GM10248 (cell line): ENCODE measurements at regions not wholly inside any gene's neighbourhood (a gene's known extent, or its start where the extent isn't known, plus 50 kb on each side); places are given as distances from the start of the nearest gene placed in this dataset.
A peak's percentile ranks its signal among the peaks of the same experiment; 100 is the strongest.

Experiments
- CTCF ChIA-PET: fragments of 300-600 bp; sonication (Branson Sonifier 250); formaldehyde crosslinking; extraction: SDS; loops from one replicate; lab custom pipeline; 2021; ENCODE audit warnings: antibody characterized with exemption; lab: Yijun Ruan, JAX
- POLR2A ChIA-PET: fragments of 350-650 bp; sonication (Branson Sonifier 250); formaldehyde crosslinking; extraction: SDS; loops from one replicate; lab custom pipeline; 2020; ENCODE audit warnings: antibody characterized with exemption; lab: Yijun Ruan, JAX
- DNase-seq: peaks from one replicate; pipeline ENCODE4 v3.0.0; 2012; ENCODE audit errors: extremely low spot score
- TF ChIP-seq, protein P1 (sequence below): IDR thresholded peaks from 2 replicates; pipeline ENCODE4 v1.5.1; 2012; ENCODE audit warnings: mild to moderate bottlenecking, low read depth; ENCODE audit errors: extremely low read depth, missing control alignments, control extremely low read depth

DNA sequence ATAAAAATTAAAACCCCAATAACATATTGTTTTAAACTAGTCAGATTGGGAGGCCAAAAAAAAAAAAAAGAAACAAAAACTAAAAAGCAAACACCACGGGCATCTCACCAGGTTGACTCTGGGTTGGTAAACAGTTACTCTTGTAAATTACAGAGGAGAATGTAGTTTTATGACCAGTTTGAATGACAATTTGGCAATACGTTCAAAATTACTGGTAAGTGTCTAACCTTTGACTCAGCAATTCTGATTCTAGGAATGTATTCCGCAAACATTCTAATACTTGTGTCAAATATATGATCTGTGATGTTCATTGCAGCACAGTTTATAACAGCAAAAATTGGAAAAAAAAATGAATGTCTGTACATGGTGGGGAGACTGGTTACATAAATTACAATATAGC is 1376.0 kb downstream of the TBC1D22A start:
- TF ChIP-seq, protein P1, sequence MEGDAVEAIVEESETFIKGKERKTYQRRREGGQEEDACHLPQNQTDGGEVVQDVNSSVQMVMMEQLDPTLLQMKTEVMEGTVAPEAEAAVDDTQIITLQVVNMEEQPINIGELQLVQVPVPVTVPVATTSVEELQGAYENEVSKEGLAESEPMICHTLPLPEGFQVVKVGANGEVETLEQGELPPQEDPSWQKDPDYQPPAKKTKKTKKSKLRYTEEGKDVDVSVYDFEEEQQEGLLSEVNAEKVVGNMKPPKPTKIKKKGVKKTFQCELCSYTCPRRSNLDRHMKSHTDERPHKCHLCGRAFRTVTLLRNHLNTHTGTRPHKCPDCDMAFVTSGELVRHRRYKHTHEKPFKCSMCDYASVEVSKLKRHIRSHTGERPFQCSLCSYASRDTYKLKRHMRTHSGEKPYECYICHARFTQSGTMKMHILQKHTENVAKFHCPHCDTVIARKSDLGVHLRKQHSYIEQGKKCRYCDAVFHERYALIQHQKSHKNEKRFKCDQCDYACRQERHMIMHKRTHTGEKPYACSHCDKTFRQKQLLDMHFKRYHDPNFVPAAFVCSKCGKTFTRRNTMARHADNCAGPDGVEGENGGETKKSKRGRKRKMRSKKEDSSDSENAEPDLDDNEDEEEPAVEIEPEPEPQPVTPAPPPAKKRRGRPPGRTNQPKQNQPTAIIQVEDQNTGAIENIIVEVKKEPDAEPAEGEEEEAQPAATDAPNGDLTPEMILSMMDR, result no peak
- CTCF ChIA-PET, result no interaction called here
- no peak for DNase-seq
- POLR2A ChIA-PET, result no interaction called here

DNA sequence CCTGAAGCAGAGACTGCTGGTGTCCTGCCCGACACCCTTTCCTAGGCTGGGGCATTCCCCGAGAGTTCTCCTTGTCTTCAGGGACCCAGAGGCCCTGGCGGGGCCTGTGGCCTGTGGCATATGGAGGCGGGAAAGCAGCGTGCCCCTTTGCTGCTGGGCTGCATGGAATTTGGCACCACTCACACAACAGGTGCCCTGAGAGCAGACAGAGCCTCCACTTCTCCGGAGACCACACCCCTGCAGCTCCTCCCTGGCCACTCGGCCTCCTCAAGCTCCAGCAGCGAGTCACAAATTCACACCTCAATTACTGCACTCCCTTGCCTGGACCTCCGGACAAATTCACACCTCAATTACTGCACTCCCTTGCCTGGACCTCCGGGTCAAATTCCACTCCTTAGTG is 1375.2 kb downstream of the TBC1D22A start:
- POLR2A ChIA-PET, result no interaction called here
- CTCF ChIA-PET, result no interaction called here
- no peak for DNase-seq
- TF ChIP-seq, protein P1, result no peak

DNA sequence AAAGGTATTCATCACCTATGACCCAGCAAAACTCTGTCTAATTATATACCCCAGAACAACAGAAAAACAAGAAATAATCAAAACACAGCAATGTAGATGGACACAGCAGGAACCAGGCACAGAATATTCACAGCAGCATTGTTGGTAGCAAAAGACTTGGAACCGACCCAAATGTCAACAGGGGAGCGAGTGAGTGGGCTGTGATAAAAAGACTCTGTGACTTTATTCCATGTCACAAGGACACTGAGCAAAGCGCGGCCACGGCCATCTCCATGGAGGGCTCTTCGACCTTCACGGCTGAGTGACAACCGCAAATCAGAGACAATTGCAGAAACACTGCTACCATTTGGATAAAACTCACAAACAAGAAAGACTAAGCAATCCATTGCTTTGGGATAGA is 1373.1 kb downstream of the TBC1D22A start:
- ChIA-PET CTCF (no interaction called here), POLR2A (no interaction called here)
- DNase-seq, result no peak
- TF ChIP-seq, protein P1, result no peak

DNA sequence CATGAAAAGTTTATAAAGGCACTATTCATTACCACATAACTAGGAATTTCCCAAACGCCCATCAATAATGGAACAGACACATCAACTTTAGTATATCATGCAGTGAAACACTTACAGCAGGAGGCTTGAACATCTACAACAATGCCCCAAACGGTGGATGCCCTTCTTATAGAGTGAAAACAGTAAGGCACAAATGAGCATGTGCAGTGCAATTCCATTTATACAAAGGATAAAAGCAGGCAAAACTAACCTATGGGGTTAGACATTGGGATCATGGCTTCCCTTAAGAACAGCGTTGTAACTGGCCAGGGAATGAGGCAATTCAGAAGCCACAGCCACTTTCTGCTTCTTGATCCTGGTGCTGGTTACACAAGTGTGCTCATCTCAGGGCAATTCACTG is 1363.0 kb downstream of the TBC1D22A start:
- ChIA-PET POLR2A (no interaction called here), CTCF (no interaction called here)
- TF ChIP-seq, protein P1, result no peak
- no peak for DNase-seq

DNA sequence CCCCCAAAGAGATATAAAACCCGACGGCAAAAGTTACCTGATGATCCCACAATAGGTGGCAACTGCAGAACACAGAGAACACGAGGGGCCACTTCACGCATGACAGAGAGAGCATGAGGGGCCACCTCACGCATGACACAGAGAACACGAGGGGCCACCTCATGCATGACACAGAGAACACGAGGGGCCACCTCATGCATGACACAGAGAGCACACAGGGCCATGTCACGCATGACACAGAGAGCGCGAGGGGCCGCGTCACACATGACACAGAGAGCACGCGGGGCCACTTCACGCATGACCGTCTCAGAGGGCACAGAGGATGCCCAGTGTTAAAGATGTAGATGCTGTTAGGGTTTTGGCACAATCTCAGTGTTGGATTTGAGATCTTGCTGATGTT is 1359.5 kb downstream of the TBC1D22A start:
- TF ChIP-seq, protein P1, result no peak
- DNase-seq, result no peak
- POLR2A ChIA-PET, result no interaction called here
- CTCF ChIA-PET, result no interaction called here

DNA sequence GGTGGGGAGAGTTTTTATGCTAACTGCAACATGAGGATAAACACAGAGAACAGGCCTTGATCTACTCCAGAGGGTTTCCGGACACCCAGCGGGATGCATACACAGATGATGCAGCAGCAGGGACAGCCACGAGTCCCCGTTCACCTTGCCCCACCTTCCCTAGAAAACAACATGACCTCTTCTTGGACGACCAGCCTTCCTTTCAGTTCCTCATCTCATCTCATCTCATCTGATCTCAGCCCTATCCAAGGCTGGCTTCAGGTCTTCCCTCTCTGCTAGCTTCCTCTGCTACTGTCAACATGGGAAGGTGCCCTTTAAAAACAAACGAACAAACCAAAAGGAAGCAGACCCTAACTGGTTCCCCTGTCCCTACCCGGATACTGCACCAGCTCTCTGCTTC is 1356.2 kb downstream of the TBC1D22A start:
- CTCF ChIA-PET, result interaction anchor here (1.4 kb wide), 1 partner anchor 64 kb away, joined by 3 read pairs; no protein-coding TSS in a partner anchor

More for the DNA sequence above, 1356.2 kb downstream of the TBC1D22A start:
- POLR2A ChIA-PET, result no interaction called here
- TF ChIP-seq, protein P1, result no peak
- DNase-seq, result peak; percentile 24
